Endothelial cell (in vitro differentiated cells): ENCODE measurements at regions not wholly inside any gene's neighbourhood (a gene's known extent, or its start where the extent isn't known, plus 50 kb on each side); places are given as distances from the start of the nearest gene placed in this dataset.

Experiments
- DNase-seq: peaks from one replicate; pipeline ENCODE4 v3.0.0; 2021; ENCODE audit warnings: low spot score
- H3K27ac Mint-ChIP-seq: one replicate; pipeline ENCODE4 v1.8.0; 2021; ENCODE audit warnings: mixed read lengths, inconsistent platforms; ENCODE audit not compliant: unreplicated experiment
- H3K27me3 Mint-ChIP-seq: one replicate; pipeline ENCODE4 v1.8.0; 2021; ENCODE audit warnings: mild to moderate bottlenecking, moderate library complexity, mixed read lengths, inconsistent platforms; ENCODE audit not compliant: unreplicated experiment
- H3K36me3 Mint-ChIP-seq: one replicate; pipeline ENCODE4 v1.8.0; 2021; ENCODE audit warnings: mild to moderate bottlenecking, low read depth, mixed read lengths, inconsistent platforms; ENCODE audit not compliant: unreplicated experiment
- H3K4me1 Mint-ChIP-seq: one replicate; pipeline ENCODE4 v1.8.0; 2021; ENCODE audit warnings: mild to moderate bottlenecking, mixed read lengths, inconsistent platforms; ENCODE audit not compliant: unreplicated experiment
- H3K4me3 Mint-ChIP-seq: one replicate; pipeline ENCODE4 v1.8.0; 2021; ENCODE audit warnings: mild to moderate bottlenecking, mixed read lengths, inconsistent platforms; ENCODE audit not compliant: unreplicated experiment
- H3K9me3 Mint-ChIP-seq: one replicate; pipeline ENCODE4 v1.8.0; 2021; ENCODE audit warnings: mixed read lengths, inconsistent platforms; ENCODE audit not compliant: unreplicated experiment
- TF ChIP-seq, protein P1 (sequence below): fragments of 200-600 bp; sonication (generic); IDR thresholded peaks from one replicate; pipeline ENCODE4 v1.5.0; 2021; ENCODE audit warnings: antibody characterized with exemption; ENCODE audit not compliant: unreplicated experiment

DNA sequence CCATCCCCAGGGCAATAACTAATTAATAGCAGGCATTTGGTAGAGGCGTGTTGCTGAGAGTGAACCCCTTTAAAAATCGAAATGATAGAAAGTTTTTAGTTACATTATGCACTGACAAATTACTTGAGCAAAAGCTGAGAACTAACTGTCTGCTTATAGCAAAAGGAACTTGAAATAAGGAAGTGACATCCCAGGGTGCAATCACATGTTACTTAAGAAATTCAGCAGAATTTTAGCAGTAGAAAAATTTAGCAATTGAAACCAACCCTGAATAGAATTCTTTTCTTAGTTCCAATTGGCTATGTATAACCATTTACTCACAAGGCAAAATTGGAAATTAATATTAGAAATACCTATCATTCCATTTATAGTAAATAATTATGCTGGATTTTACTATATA is 139.5 kb upstream of the SAMSN1 start:
- DNase-seq = no peak
- Mint-ChIP-seq H3K4me1 (peaks cover 7% of the 10 kb centered on the region), H3K27ac (no peak overlapping the region), H3K27me3 (no peaks in the 10 kb centered on the region), H3K4me3 (no peak overlapping the region), H3K36me3 (no peaks in the 10 kb centered on the region), H3K9me3 (no peaks in the 10 kb centered on the region)
- TF ChIP-seq, protein P1, sequence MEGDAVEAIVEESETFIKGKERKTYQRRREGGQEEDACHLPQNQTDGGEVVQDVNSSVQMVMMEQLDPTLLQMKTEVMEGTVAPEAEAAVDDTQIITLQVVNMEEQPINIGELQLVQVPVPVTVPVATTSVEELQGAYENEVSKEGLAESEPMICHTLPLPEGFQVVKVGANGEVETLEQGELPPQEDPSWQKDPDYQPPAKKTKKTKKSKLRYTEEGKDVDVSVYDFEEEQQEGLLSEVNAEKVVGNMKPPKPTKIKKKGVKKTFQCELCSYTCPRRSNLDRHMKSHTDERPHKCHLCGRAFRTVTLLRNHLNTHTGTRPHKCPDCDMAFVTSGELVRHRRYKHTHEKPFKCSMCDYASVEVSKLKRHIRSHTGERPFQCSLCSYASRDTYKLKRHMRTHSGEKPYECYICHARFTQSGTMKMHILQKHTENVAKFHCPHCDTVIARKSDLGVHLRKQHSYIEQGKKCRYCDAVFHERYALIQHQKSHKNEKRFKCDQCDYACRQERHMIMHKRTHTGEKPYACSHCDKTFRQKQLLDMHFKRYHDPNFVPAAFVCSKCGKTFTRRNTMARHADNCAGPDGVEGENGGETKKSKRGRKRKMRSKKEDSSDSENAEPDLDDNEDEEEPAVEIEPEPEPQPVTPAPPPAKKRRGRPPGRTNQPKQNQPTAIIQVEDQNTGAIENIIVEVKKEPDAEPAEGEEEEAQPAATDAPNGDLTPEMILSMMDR = no peak

DNA sequence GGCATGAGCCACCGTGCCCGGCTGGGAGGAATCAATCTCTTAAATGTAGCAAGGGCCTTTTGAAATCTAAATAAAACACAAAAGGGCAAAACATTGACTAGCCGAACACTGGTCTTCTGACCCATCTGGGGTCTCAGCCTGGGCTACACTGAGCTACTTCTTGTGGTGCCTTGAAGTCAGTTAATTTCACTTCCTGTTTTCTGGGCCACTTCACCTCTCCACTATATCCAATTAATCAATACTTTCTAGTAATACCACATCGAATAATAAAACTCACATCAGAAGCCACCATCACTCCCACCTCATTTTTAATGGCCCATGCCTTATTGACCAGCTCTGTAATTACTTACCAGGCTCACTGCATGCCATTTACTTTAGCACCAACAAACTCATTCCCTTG is 138.0 kb upstream of the SAMSN1 start:
- Mint-ChIP-seq H3K27me3 (no peaks in the 10 kb centered on the region), H3K9me3 (no peaks in the 10 kb centered on the region), H3K36me3 (no peaks in the 10 kb centered on the region), H3K27ac (no peak overlapping the region), H3K4me3 (no peak overlapping the region), H3K4me1 (peaks cover 7% of the 10 kb centered on the region)
- TF ChIP-seq, protein P1 = no peak
- no peak for DNase-seq

DNA sequence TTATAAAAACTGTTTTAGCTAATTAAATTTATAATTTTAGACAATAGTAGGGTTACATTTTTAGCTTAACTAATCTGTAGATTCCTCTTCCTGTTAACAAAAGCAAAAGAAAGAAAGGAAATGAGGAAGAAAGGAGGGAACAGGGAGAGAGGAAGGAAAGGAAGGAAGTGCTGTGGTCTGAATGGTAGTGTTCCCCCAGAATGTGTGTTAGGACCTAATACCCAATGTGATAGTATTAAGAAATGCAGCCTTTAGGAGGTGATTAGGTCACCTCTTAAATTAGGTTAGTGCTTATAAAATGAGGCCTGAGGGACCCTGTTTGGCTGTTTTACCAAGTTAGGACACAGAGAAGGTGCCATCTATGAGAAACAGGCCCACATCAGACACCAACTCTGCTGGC is 136.9 kb upstream of the SAMSN1 start:
- DNase-seq = no peak
- no peak overlapping the region for H3K27ac Mint-ChIP-seq

DNA sequence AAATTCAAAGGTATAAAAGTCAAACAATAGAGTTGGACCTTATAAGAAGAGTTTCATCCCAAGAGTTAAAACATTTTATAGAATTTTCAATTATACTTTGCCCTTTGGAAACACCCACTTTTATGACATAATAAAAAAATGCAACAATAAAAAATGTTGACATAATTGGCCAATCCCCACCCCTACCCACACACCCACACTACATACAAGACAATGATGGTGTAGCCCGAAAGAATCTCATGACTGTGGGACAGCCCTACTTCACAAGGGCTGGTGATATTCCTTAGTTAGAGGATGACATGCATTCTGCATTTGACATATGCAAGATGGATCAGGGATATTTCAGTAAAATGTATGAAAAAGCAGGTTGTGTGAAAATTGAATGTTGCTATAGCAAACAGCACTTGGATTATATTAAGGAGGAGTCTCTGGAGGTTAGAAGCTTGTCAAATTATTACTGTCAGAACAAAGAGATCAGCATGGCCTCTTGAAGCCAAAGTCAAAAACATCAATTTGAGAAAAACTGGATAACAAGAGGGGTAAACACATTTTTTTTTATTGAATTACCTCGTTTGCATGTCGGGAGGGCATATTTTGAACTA is 133.0 kb upstream of the SAMSN1 start:
- H3K9me3 Mint-ChIP-seq = no peaks in the 10 kb centered on the region
- no peak for DNase-seq
- H3K27me3 Mint-ChIP-seq = no peaks in the 10 kb centered on the region
- TF ChIP-seq, protein P1 = no peak
- H3K4me3 Mint-ChIP-seq = no peak overlapping the region
- H3K27ac Mint-ChIP-seq = no peak overlapping the region
- H3K4me1 Mint-ChIP-seq = peaks cover 26% of the 10 kb centered on the region
- H3K36me3 Mint-ChIP-seq = no peaks in the 10 kb centered on the region

More for the DNA sequence above, 136.9 kb upstream of the SAMSN1 start:
- no peaks in the 10 kb centered on the region for H3K9me3 Mint-ChIP-seq
- TF ChIP-seq, protein P1 = no peak
- no peak overlapping the region for H3K4me3 Mint-ChIP-seq
- no peaks in the 10 kb centered on the region for H3K36me3 Mint-ChIP-seq
- H3K4me1 Mint-ChIP-seq = peaks cover 7% of the 10 kb centered on the region
- H3K27me3 Mint-ChIP-seq = no peaks in the 10 kb centered on the region

DNA sequence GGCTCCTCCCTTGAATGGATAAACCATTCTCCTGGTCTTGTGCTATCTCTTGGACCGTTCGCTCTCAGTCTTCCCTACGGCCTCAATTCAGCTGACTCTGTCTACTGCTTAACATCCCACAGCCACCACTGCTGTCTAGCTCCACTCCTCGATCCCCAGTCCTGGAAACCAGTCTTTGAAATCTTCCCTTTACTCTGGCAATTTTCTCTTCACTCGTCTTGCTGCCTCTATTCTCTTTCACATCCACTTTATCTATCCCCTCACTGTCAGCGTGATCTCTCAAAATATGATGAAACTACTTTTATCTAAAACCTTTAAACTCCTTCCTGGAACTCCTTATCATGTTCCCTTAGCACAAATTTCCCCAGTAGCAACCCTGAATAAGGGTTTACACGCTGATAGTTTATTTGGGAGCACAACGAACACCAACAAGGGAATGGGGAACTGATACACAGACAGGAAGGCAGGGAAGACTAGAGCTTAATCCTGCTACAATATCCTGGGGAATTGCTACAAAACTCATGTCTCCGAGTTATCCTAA is 131.6 kb upstream of the SAMSN1 start:
- TF ChIP-seq, protein P1 = no peak
- H3K27me3 Mint-ChIP-seq = no peaks in the 10 kb centered on the region
- H3K9me3 Mint-ChIP-seq = no peaks in the 10 kb centered on the region
- H3K4me1 Mint-ChIP-seq = peaks cover 32% of the 10 kb centered on the region
- no peak overlapping the region for H3K4me3 Mint-ChIP-seq
- H3K36me3 Mint-ChIP-seq = no peaks in the 10 kb centered on the region
- H3K27ac Mint-ChIP-seq = no peak overlapping the region
- no peak for DNase-seq
